ENCODE measurements at regions not wholly inside any gene's neighbourhood (a gene's known extent, or its start where the extent isn't known, plus 50 kb on each side); places are given as distances from the start of the nearest gene placed in this dataset.

DNA sequence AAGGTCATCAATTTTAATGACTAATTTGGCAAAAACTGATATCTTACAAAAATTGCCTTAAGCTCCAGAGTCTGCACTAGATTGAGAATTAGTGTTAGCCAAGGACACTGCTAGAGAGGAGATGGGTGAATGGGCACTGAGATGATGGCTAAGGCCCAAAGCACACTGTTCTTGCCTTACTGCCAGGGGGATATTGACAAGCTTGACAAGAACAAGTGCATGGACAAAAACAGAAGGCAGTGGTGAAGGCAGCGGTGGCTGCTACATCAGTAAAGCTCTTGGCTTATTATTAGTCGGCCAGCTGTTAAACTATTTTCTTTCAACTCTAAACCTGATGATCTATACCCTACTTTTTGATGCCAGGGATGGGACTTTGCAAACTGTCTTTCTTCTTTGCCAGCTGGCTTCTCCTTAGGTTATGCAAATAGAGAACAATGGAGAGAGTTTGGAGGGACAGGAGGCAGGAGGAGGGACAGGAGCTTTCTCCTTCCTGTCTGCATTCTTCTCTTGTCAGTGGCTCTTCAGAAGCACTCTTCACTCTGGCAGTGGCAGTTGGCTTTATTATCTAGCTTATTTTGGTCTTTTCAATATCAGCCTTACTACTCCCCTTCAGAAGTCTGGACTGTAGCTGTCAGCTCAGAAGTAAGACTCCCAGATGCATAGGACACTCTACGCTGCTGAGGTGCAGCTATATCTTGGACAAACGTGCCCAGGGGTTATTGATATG lies 853.5 kb upstream of the TMPRSS15 start:
- no peak for DNase-seq

DNA sequence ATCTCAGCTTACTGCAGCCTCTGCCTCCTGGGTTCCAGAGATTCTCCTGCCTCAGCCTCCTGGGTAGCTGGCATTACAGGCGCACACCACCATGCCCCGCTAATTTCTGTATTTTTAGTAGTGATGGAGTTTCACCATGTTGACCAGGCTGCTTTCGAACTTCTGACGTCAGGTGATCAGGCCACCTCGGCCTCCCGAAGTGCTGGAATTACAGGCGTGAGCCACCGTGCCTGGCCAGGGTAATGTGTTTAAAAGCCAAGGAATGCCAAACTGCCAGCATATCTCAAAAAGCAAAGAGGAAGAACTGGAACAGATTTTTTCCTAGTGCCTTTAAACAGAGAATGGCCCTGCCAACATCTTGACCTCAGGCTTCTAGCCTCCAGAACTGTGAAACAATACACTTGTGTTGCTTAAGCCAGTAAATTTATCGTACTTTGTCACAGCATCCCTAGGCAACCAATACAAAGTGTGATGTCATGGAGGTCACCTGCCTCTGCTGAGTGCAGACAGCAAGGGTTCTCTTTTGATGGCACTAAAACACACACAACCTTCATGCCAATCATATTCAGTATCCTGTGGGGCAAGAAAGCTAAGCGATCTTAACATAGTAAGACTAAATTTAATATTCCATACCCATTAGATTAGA lies 858.3 kb upstream of the TMPRSS15 start:
- DNase-seq: no peak

DNA sequence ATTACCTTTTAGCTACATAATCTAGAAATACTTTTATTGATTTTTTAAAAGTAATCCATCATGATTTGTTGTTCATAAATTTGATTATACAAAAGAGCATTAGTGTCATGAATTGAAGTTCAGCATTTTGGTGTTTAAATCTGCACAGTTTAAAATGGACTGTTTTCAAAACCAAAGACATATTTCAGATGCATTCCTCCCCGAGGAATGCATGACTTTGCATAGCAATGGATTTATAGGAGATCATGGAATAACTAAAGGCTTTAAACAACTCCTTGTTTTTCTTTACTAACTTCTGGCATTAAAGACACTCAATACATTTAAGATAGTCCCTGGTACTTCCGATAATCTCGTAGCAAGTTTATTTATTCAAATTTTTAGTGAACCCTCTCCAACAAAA lies 863.1 kb upstream of the TMPRSS15 start:
- no peak for DNase-seq

GRCh38 chr21:19268686-19269085 lies 865.1 kb upstream of the TMPRSS15 start:
- DNase-seq: no peak

DNA sequence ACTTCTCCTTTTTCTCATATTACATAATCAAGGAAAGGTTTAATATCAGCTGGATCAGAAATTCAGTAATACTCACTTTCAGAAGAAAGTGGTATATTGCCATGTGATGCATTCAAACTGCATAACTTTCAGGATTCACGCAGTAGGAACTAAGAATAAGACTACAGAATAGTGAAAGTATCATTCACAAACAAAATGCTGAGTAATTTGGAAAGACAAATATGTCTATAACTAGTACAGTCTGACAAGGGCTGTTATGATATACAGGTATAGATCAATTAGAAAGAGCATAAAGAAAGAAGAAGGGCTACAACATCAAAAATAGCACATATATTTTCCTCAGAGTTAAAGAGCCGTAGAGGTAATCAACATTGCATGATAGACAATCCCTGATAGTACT lies 871.5 kb upstream of the TMPRSS15 start:
- DNase-seq: no peak

DNA sequence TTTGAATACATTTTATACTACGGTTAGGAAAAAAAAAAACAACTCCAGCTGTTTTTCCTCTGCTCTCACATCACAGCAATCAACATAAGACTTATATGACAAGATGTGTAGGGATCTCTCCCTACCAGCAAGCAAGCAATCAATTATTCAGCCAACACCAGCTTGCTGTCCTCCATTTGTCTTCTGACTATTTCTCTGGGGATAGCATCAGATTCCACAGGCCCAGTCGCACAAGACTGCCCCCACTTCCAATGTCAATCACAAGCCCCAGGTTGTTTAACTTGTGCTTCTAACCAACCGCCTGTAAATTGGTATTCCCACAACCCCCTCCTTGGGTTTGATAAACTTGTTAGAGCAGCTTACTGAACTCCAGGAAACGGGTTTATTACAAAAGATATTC lies 873.1 kb upstream of the TMPRSS15 start:
- no peak for DNase-seq

DNA sequence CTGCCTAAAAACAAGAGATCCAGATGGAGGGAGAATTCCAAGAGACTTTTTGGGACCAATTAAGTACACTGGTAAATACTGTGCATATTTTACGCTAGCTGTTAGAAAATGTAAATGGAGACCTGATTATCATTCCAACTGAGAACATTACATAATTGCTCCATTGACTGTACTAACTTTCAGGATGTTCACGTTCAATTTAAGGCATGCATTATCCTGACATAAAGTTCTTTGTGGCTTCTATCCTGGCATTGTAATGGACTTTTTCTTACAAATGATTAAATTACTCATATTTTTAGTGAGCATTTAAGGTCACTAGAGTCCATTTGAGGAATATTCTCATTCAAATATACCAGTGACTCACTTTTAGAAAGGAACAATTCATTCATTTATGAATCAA lies 883.3 kb upstream of the TMPRSS15 start:
- DNase-seq: no peak

GRCh38 chr21:19290328-19290727 lies 886.7 kb upstream of the TMPRSS15 start:
- no peak for DNase-seq

- DNase-seq: no peak
These were observed 916.7 kb upstream of the TMPRSS15 start for GRCh38 chr21:19320291-19320690.

DNA sequence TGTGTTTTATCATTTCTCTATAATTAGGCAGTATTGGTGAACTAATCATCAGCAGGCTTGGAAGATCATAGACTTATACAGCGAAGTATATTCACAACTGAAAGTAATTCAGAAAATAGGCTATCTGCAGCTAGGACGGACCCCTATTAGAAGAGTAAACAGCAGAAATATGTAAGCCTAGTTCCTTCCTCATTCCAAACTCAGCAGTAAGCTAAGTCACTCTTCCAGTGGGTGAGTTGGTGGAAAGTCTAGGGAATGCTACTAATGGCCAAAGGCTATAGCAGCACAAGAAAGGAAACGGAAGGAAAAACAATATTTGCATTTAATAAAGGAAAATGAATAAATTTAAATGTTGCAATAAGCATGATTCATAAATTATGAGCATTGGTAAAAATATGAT lies 918.1 kb upstream of the TMPRSS15 start:
- DNase-seq: no peak

DNA sequence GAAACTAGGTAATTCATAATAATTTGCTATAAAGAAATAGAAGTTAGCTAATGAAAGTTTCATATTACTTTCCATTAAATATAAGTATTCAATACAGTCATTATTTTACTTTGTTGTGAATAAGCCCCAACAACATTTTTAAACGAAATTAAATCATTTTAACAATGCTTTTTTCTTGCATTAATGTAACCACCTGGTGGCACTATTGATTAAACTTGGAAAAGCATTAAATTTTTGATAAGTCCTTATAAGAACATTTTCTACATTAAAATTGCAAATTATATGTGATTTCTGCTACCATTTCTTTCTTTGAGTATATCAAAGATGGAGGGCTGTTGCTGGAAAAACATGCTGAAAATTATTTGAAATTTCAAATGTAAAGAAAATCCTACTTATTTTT lies 918.8 kb upstream of the TMPRSS15 start:
- DNase-seq: no peak

GRCh38 chr21:19326531-19327319 lies 923.1 kb upstream of the TMPRSS15 start:
- peak; percentile 39 for DNase-seq

DNA sequence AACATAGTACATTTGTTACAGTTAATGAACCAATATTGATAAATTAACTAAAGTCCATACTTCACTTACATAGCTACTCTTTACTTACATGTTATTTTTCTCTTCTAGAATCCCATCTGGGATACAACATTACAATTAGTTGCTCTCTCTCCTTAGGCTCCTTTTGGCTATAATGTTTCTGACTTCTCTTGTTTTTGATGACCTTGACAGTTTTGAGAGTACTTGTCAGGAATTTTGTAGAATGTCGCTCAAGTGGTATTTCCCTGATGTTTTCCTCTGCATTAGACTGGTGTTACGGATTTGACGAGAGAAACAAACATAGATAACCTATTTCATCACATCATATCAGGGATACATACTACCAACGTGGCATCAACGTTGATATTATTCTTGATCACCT lies 925.4 kb upstream of the TMPRSS15 start:
- DNase-seq: no peak

- DNase-seq: no peak
These were observed 936.7 kb upstream of the TMPRSS15 start for GRCh38 chr21:19340303-19340702.

DNA sequence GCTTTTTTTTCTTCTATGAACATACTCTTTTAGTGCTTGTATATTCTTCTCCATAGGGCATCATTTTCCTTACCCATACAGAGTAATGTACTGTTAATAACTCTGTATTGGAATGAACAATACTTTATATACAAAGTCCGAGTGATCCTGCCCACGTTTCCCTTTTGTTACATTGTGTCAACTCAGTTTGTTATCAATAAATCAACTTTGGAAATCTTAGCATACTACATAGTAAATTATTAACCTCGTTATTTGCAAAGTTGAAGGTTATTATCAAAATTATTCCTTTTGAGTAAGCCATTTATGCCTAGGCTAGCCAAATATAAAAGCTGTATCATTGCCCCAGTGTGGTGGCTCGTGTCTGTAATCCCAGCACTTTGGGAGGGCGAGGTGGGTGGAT lies 937.4 kb upstream of the TMPRSS15 start:
- no peak for DNase-seq

DNA sequence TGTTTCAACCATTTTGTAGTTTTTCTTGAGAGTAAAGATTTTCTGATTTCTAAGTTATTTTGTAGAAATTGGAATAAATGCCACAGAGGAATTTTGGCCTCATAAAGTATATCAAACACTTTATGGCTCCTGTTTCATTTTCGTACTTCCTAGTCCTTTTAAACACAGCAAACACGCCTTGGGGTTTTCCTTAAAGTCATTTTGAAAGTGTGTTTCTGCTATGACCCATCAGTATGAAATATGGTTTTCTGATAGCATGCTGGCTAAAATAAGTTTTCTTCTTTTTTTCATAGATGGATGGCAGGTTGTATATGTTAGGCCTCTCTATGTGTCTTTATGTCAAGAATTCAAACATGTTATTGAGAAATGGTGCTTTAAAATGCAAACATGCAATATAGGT lies 940.1 kb upstream of the TMPRSS15 start:
- DNase-seq: no peak

GRCh38 chr21:19350286-19350685 lies 946.7 kb upstream of the TMPRSS15 start:
- no peak for DNase-seq

- DNase-seq: no peak
These were observed 949.7 kb upstream of the TMPRSS15 start for GRCh38 chr21:19353256-19353655.

GRCh38 chr21:19368944-19369343 lies 965.4 kb upstream of the TMPRSS15 start:
- no peak for DNase-seq

DNA sequence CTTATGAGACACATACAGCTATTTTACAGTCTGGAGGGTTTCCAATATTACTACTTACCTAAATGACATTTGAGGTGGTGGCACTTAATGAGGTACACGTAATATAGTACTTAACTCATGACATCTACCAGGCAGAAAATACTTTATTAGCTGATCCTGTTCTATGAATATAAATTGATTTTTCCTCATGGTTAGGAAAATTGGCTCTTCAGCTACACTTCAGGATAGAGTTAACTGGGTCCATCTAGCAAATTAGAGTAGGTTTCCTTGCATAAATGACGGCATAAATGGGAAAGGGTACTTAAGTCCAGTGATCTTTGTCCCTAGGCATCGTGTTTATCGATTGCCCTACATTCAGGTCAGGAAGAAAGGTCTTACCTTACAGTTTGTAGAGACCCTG lies 988.8 kb upstream of the TMPRSS15 start:
- DNase-seq: no peak

- DNase-seq: no peak
These were observed 996.7 kb upstream of the TMPRSS15 start for GRCh38 chr21:19400223-19400770.

DNA sequence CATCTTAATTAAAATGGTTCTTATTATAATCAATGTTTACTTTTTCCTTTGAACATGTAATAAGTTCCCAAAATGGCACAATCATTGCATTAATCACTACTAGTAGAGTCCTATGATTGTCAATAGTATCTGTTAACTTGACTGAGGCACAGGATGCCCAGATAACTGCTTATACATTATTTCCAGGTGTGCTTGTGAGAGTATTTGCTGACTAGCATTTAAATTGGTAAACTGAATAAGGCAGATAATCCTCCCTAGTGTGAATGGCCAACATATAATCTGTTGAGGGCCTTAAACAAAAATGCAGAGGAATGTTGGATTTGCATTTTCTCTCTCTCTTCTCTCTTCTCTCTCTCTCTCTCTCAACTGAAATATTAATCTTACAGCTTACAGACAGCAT lies 999.3 kb upstream of the TMPRSS15 start:
- no peak for DNase-seq

GRCh38 chr21:19405326-19405725 lies 1001.7 kb upstream of the TMPRSS15 start:
- DNase-seq: no peak

GRCh38 chr21:19420565-19420964 lies 1017.0 kb upstream of the TMPRSS15 start:
- no peak for DNase-seq
